ENCODE measurements at regions not wholly inside any gene's neighbourhood (a gene's known extent, or its start where the extent isn't known, plus 50 kb on each side); places are given as distances from the start of the nearest gene placed in this dataset.

- DNase-seq, result no peak
Measured at GRCh38 chr9:99445371-99445891, 223.3 kb downstream of the SEC61B start.

DNA sequence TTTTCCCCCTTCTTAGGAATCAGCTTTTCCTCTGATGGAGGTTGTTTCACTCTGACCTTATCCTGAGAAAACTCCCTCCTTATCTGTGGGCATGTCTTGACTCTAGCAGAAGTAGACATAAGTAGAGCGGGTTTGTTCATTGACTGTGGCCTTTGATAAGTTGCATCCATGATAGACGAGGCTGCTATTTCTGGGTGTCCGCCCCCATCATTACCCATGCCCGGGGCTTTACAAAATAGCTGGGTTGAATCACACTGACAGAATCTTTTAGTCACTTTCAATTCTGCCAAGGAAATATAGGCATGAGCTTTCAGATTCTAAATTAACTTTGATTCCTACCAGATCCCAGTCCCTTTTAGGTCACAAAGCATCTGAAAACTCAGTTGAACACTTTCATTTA is 223.8 kb downstream of the SEC61B start:
- DNase-seq, result no peak

GRCh38 chr9:99447951-99448350 is 225.9 kb downstream of the SEC61B start:
- DNase-seq, result no peak

GRCh38 chr9:99449726-99450125 is 227.6 kb downstream of the SEC61B start:
- no peak for DNase-seq

DNA sequence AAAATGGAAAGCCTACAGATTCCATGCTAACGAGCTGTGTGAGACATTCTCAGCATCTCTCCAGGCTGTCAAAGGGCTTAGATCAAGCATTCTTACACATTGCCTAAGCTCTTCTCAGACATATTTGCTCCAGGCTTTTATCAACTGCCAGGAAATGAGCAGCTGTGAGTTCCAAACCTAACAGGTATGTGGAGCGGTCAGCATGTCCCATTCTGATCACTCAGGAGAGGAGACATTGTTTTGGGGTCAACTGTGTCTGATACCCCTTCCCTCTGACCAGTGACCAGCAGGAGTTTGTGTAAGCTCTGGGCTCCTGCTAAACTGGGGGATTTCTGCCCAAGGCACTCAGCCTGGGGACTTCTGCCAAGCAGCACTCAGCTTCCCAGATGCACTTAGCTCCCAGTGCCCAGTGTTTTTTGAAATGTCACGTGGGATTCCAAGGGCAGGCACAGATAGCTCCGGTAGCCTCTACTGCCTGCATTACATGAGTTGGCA is 229.1 kb downstream of the SEC61B start:
- no peak for DNase-seq

DNA sequence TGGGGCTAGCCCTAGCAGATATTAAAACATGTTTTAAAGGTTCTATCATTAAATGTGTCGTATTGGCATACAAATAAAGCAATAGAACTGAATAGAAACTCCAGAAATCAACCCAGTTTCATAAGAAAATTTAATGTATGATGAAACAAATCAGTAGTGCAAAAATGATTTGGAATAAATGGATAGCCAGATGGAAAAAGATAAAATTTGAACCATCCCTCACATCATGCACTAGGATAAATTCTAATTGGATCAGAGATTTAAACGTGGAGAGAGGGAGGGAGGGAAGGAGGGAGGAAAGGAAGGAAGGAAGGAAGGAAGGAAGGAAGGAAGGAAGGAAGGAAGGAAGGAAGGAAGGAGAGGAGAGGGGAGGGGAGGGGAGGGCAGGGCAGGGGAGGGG is 235.3 kb downstream of the SEC61B start:
- no peak for DNase-seq

- DNase-seq, result no peak
Measured at GRCh38 chr9:99457981-99458380, 235.9 kb downstream of the SEC61B start.

- DNase-seq, result no peak
Measured at GRCh38 chr9:99459919-99460318, 237.8 kb downstream of the SEC61B start.

DNA sequence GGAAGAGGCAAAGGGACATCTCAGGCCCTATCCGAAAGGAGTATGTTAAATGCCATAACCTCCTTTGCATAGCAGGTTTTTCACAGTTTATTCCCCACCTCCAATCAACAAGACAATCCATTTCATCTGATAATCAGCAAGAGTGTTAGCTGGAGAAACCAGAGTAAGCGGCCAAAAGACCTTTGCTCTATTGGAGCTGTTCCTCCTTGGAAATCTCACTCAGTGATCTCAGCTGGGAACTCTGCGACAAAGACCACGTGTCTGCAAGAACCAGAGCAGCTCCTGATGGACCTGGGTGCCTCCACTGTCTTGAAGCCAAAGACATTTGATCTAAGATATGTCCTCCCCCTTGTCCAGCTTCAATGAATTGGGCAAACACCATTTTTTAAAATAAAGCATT is 241.0 kb downstream of the SEC61B start:
- no peak for DNase-seq

GRCh38 chr9:99464568-99464967 is 242.5 kb downstream of the SEC61B start:
- DNase-seq, result no peak

- no peak for DNase-seq
Measured at GRCh38 chr9:99465231-99465907, 243.3 kb downstream of the SEC61B start.

DNA sequence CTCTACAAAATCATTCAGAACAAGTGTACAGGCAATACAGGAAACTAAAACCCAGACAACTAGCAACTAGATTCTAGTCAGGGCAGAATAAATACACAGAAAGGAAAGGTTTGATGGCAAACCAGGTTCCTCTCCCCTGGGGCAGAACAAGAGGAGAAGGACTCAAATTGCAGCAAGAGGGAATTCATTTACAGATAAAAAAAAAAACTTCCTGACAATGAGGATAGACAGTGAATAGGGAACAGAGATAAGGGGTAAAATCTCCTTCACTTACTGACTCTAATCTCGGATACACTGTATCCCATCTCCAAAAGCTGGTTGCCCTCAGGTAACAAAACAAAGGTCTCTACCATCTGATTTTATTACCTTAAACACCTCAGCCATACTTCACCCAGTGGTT is 244.0 kb downstream of the SEC61B start:
- DNase-seq, result no peak

GRCh38 chr9:99466781-99467180 is 244.7 kb downstream of the SEC61B start:
- no peak for DNase-seq

DNA sequence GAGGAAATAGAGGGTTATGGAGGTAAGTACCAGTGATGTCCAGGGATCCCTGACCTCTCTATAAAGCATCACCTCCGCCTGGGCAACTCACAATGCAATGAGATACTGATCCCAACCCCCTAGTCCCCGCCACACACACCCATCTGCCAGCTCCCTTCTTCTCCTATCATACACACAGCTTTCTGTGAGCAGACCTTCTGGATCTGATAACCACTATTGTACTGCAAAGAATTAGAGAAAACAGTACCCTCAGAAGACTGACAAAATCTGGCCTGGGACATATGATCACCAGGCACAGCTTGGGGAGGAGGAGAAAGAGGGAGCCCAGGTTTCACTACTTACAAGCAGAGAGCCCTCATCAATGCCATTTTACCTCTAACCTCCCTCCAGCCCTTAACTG is 249.0 kb downstream of the SEC61B start:
- DNase-seq, result no peak

GRCh38 chr9:99472240-99472915 is 250.3 kb downstream of the SEC61B start:
- no peak for DNase-seq

DNA sequence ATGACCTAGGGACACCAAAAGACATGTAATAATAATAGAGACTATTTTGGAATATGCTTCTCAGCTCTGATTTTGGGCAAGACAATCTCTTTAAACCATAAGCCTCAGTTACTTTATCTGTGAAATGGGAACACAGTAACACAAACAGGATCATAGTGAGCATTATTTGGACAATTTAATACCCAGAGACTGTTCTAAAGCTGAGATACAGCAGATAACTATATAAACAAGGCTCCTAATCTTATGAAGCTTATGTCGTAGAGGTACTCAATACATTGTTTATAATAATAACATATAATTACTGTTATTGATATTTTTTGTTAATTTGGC is 250.8 kb downstream of the SEC61B start:
- no peak for DNase-seq

DNA sequence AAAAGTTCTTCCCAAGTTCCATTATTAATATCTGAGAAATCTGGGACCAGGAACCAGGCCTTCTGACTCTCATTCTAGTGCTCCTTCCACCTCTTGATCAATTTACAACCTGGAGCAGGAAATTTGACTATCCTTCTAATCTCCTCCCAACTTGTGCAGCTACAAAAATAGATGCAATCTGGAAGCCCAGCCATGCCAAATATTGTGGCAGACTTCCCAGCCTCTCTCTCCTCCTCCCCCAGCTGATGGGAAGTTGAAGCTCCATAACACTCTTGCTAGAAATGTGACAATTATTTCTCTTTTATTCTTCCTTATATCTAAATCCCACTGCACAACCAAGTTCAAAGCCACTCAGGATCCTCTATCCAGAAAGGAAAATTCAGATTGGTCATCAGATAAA is 252.1 kb downstream of the SEC61B start:
- no peak for DNase-seq

DNA sequence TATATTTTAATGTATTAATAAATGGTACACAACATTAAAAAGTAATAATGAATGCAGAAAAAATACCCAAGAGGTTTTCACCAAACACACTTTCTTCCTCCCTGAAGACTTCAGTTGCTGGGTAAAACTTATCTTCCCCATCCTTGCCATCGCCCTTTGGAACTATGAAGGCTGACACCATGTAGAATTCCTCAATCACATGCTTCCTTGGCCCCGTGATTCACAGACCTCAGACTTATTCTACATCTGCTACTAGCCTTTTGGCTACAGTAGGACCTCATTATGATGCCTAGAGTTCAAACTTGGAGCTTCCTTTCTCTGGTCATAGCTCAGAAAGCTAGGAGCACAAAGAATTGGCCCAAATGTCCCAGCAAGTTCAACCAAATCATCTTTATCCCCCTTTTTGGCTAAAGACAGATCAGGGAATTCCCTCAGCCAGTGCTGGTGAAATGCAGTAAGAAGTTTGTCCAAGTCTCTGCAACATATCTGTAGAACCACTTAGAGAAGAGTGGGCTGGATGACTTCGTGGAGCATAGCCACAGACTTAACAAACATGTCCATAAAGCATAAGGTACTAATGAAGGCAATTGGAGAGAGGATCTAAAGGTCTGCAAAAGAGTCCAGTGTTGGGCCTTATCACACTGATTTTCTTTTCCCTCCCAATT is 253.5 kb downstream of the SEC61B start:
- DNase-seq, result no peak

- no peak for DNase-seq
Measured at GRCh38 chr9:99478469-99479027, 256.5 kb downstream of the SEC61B start.

DNA sequence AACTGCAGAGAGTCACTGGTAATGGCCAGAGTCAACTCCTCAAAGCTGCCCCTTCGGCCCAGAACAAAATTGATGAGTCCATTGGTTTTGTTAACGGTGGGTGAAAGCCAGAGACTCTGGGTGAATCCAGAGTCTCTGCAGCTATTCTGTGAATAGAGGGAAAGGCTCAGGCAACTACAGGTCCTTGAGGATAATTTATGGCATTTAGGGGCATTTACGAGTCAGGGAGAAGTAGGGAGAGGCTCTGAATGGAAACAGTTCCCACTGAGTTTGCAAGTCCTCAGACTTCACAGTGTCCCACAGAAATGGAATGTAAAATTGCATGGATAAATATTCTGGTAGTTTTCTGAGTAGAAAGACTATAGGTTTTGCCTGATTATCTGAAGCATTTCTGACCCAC is 257.8 kb downstream of the SEC61B start:
- no peak for DNase-seq

GRCh38 chr9:99485459-99485858 is 263.4 kb downstream of the SEC61B start:
- DNase-seq, result no peak

DNA sequence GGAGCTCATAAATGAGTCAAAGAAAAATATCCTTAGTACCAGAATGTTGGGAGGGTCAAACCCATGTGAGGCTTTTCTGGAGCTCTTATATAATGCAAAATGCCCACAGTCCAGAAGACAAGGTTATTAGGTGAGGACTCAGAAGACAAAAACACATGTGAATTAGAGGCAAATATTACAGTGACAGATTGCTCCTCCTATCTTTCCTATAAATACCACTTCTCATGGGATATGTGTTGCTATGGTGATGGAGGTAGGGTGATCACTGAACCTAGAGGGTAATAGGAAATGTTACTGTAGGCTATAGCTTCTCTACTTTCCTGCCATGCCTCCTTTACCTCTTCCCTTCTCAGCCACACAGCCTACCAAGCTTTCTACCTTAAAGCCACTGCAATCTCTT is 264.6 kb downstream of the SEC61B start:
- DNase-seq, result no peak

Measured in CD4-positive, alpha-beta T cell treated with Interleukin-17A for 4 hours (primary cell).